Limb (tissue), 2 donors: ENCODE measurements at regions not wholly inside any gene's neighbourhood (a gene's known extent, or its start where the extent isn't known, plus 50 kb on each side); places are given as distances from the start of the nearest gene placed in this dataset.

Source experiments
- DNase-seq, 2 donors: peaks; one replicate each; pipeline ENCODE4 v3.0.0-alpha.2; 2016; ENCODE audit errors: extremely low spot score in 2 of 2

- DNase-seq: no peak
Observed at GRCh38 chr4:100084892-100085291, 105.4 kb downstream of the DDIT4L start.

DNA sequence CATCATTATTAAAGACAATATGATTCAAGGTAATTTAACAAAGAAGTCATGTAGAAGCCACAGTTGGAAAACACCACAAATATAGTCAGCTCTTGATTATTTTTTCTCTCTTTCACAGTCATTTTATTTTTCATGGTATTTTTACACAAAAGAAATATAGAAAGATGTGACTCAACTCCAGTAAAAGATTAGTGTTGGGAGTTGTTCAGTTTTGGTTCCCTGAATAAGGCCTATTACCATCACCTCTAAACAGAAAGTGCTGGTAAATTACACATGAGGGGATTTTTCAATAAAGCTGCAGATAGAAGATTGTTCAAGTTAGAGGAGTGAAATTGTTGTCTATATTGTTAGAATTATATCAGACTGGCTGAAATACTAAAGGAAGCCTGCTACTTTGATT, 107.0 kb downstream of the DDIT4L start:
- no peak for DNase-seq

DNA sequence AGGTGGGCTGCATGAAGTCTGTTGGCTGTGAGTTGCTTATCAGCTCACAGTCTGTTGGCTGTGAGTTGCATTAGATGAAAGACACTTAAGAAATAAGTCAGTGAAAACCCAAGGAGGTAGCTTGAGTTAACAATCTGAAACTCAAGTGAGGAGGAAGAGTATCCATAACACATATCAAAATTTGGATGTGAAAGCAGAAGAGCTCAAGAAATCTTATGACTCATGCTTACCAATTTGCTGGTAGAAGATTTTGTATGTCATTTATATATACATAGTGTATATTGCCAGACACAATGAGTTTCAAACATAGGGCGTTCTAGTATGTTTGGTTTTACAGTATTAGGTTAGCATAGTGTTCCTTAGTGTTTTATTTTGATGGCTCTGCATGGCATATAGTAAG, 107.4 kb downstream of the DDIT4L start:
- no peak for DNase-seq

GRCh38 chr4:100081491-100081890, 108.8 kb downstream of the DDIT4L start:
- no peak for DNase-seq

DNA sequence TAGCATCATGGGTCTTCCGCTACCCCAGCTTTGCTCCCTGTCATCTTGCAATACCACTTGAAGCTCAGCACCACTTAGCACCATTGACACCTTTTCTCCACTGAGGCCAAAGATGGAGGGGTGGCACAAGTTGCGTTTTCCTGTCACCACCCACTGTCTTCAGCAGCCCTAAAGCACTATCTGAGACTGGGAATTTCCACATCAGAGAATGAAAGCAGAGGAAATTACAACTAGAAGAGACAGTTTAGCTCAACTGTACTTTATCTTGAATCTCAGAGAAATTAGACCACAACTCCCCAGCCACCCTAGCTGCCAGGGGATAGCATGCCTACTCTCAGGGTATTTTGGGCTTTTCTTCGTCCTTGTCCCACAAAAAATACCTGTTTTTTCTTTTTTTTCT, 111.0 kb downstream of the DDIT4L start:
- no peak for DNase-seq

DNA sequence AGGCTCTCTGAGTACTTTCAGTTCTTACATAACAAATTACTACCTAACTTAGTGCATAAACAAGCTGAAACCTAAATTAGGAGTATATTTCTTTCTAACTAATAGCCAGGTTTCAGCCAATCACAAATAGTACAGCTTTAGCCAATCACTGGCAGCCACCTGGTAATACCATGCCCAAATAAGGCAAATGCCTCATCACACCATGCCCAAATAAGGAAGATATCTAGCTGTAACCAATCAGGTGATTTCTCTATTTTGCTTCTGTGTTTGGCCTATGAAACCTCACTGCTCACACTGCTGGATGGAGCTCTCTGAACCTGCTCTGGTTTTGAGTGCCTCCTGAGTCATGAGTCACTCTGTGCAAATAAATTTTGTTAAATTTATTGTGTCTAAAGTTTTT, 113.5 kb downstream of the DDIT4L start:
- DNase-seq: no peak

DNA sequence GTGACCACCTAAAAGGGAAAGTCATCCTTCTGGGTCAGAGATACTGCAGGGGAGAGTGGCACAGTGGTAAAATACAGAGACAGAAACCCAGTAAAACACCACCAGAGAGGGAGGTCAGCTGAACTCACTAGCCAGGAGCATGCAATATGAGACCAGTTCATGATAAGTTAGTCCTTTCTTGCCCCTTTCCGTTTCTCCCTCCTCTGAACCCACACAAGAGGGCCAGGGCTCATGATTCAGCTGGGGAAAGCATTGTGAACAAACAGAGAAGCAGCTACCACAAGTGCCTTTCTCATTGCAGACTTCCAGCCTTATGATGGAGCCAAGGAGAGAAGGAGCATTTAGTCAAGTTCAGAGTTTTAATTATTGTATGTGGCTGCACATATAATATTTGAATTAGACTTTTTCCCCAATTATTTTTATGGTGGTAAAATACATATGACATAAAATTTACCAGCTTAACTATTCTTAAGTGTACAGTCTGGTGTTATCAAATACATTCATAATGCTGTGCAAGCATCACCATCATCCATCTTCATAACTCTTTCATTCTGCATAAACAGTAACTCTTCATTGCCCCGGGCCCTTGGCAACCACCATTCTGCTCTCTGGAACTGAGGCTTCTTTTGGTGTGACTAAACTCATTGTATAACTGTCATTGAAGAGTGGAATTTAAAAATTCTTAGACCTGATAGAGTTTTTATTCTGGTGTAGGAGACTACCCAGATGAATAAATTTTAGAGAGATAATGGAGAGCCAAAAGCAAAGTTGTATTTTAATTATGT, 114.6 kb downstream of the DDIT4L start:
- DNase-seq: no peak

- DNase-seq: no peak
Observed at GRCh38 chr4:100075056-100075455, 115.2 kb downstream of the DDIT4L start.

GRCh38 chr4:100071506-100071905, 118.8 kb downstream of the DDIT4L start:
- DNase-seq: no peak

DNA sequence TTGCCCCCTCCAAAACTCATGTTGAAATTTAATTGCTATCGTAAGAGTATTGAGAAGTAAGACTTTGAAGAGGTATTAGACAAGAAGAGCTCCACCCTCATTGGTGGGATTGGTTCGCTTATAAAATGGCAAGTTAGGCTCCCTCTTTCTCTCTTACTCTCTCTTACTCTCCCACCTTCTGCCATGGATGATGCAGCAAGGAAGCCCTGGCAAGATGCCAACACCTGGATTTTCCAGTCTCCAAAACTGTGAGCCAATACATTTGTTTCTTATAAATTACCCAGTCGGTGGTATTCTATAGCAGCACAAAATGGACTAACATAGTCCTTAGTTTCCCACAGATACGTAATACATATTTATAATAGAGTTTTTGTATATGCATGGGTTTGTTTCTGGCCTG, 119.4 kb downstream of the DDIT4L start:
- no peak for DNase-seq

- no peak for DNase-seq
Observed at GRCh38 chr4:100069207-100069606, 119.1 kb upstream of the H2AZ1 start.

DNA sequence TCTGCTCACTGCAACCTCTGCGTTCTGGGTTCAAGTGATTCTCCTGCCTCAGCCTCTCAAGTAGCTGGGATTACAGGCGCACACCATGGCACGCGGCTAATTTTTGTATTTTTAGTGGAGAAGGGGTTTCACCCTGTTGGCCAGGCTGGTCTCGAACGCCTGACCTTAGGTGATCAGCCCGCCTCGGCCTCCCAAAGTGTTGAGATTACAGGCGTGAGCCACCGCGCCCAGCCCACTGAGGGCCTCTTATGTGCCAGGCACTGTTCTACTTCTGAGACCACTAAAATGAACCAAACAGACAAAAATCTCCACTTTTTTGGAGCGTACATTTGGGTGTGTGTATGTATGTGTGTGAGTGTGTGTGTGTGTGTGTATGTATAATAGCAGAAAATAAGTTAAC, 117.2 kb upstream of the H2AZ1 start:
- DNase-seq: no peak

- DNase-seq: no peak
Observed at GRCh38 chr4:100063355-100063754, 113.3 kb upstream of the H2AZ1 start.

- DNase-seq: no peak
Observed at GRCh38 chr4:100062921-100063320, 112.8 kb upstream of the H2AZ1 start.

- no peak for DNase-seq
Observed at GRCh38 chr4:100061835-100062234, 111.8 kb upstream of the H2AZ1 start.

GRCh38 chr4:100060765-100061416, 110.8 kb upstream of the H2AZ1 start:
- no peak for DNase-seq

- no peak for DNase-seq
Observed at GRCh38 chr4:100059467-100059866, 109.4 kb upstream of the H2AZ1 start.

GRCh38 chr4:100056701-100057100, 106.6 kb upstream of the H2AZ1 start:
- DNase-seq: no peak

DNA sequence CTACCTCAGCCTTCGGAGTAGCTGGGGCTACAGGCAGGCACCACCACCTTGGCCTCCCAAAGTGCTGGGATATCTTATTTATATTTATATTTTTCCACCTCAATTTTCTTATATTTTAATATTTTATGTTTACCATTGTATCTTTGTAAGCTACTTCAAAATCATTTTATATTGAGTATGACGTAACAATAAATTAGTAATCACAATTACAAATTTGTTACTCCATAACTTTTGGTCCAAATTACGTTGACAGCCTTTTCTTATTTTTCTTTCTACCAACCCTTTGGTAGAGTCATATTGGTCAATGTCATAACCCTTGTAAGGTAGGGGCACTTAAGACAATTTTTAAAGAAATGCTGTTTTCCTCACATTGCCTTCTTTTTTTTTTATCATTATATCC, 104.0 kb upstream of the H2AZ1 start:
- no peak for DNase-seq

- no peak for DNase-seq
Observed at GRCh38 chr4:100049872-100050271, 99.8 kb upstream of the H2AZ1 start.

DNA sequence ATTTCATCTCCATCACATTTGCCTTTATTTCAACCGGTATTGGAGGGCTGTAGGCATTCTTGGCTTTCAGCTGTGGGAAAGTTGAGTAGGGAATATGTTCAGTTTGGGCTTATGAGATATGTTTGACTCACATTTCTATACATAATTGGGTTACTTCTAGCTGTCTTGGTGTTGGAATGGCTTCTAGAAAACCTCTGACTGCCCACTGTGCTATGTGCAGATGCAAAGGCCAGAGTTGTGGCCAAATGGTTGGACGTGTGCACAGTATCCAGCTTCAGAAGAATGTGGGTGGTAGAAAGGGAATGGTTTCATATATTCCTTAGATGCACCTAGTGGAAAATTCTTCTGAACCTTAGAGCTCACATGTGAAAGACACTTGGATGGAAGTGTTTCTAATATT, 92.6 kb upstream of the H2AZ1 start:
- DNase-seq: no peak

- no peak for DNase-seq
Observed at GRCh38 chr4:100042235-100042634, 92.2 kb upstream of the H2AZ1 start.

GRCh38 chr4:100041646-100042045, 91.6 kb upstream of the H2AZ1 start:
- DNase-seq: no peak
